GM18861 (cell line): ENCODE measurements at regions not wholly inside any gene's neighbourhood (a gene's known extent, or its start where the extent isn't known, plus 50 kb on each side); places are given as distances from the start of the nearest gene placed in this dataset.

ENCODE experiments used
- ATAC-seq: cut with Tn5 transposase; IDR thresholded peaks from one replicate; pipeline ENCODE4 v1.9.1; 2021; ENCODE audit not compliant: unreplicated experiment

DNA sequence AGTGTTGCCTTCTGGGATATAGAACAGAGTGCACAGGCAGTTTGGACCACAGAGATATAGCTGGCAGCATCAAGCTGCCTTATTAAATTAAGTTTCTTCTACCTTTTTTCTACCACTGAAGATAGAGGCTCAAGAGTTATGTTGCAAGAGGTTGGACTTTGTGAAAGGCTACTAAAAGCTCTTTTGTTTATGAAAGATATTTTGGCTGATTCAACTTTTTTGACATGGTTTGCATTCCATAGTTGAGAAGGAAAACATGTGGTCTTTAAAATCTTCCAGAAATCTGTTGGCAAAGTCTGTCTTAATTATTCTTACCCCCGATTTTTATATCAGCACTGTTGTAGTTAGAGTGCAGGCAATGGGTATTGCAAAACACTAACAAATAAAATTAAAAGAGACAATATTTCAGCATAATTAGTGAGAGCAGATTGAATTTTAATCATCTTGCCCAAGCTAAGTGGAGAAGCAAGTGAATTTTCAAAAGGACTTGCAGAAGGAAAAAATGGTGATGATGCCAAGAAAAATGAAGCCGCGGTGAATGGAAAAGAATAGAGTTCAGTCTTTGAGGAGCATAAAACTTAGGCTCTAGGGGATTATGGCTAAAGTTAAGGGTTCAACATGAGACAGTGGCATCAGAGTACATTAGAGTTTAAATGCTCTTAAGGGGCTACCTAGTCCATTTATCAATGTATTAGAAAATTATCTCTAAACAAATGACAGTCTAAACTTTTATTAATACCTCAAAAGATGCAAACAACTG, 450.9 kb upstream of the CNTNAP2 start:
- ATAC-seq = no peak

DNA sequence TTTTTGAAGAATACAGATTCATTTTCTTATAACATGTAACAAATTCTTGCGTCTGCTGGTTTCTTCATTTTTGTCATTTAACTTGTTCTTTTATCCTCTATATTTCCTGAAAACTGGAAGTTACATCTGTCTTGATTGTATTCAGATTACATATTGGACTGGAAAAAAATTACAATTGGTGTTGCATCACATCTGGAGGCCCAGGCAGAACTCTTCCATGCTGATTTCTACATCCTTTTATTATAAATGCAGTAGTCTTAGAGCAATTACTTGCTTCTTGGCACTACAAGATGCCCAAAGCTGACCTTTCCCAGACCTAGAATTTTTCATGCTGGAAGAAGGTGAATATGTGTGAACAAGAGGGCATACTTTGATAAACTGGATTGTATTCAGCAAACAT, 460.9 kb upstream of the CNTNAP2 start:
- no peak for ATAC-seq

DNA sequence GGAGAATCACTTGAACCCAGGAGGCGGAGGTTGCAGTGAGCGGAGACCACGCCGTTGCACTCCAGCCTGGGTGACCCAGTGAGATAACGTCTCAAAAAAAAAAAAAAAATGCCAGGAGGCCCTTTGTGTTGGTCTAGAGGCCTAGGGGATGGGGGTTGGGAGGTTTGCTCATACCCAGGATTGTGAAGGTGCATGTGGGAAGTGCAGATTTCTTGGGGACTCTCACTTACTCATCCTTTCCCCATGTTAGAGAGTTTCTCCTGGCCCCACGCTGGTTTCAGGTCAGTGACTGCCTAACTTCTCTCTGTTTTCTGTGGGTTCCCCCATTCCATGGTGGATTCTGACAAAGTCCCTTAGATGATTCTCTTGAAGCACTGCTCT, 471.5 kb upstream of the CNTNAP2 start:
- ATAC-seq = no peak

DNA sequence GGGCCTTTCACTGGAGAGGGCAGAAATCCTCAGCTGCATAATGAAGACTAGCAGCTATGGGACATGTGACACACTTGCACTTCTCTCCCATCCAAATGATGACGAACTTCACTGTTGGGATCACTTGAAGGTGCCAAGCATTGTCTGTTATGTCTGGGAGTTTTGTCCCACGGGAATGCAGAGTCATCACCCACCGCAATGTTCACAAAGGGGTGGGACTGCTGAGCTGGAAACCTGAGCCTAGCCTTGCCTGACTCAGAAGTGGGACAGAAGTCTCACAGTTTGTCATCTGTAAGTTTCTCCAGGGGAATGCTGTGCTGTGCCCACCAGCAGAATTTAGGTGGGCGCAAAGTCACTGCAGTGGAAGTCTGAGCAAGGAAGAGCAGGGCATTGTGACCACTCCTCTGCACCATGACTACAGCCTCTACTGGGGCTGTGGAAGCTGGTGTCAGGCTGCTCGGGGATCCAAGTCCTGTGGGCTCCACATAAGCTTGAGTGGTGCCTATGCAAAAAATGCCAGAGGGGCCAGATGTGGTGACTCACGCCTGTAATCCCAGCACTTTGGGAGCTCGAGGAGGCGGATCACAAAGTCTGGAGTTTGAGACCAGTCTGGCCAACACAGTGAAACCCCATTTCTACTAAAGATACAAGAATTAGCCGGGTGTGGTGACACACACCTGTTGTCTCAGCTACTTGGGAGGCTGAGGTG, 472.0 kb upstream of the CNTNAP2 start:
- no peak for ATAC-seq

DNA sequence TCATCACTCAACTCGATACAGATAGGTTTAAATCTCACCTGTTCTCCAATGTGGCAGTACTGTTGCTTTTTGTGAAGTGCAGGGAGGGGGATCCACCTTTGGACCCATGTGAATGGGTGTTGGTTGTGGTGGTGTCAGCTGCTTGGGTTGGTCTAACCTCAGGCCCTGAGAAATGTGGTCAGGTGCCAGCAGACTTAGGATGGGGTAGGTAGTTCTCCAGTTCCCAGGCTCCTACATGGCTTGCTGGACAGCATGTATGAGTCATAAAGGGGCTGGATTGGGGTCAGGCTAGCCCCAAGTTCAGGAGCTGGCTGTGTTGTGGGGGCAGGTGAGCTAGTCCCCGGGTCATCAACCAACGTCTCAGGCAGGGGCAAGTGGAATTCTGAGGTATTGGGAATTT, 472.6 kb upstream of the CNTNAP2 start:
- ATAC-seq = no peak

DNA sequence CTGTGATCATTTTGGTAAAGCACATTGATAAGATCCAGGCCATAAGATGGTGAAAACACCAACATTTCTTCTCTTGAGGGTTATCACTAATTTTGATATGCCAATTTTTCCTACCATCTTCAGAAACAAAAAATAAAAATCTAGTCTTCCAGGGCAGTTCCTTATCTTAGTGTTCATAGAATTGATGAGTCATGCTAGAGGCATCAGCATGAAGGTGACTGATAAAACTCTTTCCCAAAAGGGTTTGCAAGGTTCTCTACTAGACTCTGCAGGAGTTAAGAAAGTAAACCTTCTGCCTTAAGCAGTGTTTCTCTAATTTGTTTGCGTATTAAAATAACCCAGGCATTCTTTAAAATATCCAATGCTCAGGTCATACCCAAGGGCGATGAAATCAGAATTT, 483.1 kb upstream of the CNTNAP2 start:
- ATAC-seq = no peak

DNA sequence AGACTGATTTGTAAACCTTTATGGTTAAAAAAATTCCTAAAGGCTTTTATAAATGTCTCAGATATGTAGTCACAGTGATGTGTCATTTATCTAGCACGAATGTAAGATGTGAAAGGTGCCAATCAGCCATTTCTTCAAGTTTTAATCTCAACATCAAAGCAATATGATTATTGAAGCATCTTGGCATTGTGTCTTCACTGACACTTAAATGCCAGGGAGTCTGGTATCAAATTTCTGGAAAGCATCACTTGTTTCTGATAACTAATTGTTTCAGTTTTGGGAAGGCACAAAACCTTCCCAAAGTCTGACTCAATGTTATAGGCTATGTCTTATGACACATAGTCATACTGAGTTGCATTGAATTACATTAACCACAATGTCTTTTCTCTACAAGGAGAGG, 492.0 kb upstream of the CNTNAP2 start:
- no peak for ATAC-seq

DNA sequence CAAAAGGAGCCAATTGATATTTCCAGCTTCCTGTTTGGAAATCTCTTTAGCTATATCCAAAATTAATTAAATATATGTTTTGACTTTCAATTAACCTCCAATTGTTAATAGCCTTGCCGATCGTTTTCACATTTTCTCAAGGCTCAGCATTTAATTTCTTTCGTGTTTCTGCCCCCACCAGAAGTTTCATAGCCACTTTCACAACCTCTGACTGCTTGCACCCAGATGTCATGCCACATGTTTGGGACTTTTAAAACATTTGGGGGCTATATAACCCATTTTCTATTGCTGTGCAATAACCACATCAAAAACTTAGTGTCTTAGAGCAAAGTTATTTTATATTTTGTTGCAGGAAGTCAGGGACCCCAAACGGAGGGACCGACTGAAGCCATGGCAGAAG, 510.6 kb upstream of the CNTNAP2 start:
- no peak for ATAC-seq

DNA sequence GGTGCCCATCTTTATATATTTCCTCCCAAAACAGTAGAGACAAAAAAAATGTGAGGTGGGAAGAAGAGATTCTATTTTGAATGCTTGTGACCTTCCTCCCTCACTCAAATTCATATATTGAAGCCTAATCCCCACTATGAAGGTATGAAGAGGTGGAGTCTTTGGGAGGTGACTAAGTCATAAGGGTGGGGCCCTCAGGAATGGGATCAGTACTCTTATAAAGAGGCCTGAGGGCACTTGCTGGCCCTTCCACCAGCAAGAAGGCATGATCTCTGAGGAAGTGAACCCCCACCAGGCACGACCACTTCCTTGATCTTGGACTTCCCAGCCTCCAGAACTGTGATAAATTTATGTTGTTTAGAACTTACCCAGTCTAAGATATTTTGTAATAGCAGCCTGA, 517.2 kb upstream of the CNTNAP2 start:
- ATAC-seq = no peak

DNA sequence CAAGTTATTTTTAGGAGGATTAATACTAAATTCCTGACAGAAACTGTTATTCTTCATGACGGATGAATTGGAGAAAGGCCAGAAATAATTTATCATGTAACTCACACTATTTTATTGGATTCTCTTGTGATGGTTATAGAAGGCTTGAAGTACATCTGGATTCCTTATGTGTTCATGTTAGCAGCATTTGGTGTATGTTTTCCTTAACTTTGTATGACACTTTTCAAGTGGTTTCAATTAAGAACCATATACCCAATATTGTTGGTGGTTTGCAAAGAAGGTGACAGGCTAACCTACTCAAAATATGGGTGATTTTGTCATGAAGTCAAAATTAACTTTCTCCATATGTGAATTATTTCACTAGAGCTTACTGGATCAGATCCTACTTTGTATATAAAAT, 532.2 kb upstream of the CNTNAP2 start:
- no peak for ATAC-seq

DNA sequence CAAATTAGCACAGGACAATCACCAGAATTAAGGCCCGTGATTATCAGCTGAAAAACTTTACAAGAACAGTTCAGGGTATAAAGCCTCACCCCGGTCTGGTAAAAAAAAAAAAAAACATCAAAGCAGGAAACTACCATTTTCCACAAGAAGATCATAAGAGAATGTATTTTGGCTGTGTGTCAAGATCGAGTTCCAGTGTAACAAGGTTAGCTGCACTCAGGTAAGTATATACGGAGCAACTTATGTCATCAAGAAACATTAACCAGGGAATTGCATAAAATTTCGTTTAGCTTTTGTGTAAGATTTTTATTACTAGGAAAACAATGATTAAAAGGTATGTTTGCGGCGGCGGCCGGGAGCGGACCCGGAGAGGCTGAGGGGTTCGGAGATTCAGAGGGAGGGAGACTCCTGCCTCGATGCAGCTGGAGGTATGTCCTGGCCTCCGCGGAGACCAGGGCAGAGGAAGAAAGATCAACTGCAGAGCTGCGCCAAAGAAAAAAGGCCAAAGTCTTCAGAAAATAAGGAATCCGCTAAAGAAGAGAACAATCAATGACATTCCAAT, 533.8 kb upstream of the CNTNAP2 start:
- ATAC-seq = no peak

DNA sequence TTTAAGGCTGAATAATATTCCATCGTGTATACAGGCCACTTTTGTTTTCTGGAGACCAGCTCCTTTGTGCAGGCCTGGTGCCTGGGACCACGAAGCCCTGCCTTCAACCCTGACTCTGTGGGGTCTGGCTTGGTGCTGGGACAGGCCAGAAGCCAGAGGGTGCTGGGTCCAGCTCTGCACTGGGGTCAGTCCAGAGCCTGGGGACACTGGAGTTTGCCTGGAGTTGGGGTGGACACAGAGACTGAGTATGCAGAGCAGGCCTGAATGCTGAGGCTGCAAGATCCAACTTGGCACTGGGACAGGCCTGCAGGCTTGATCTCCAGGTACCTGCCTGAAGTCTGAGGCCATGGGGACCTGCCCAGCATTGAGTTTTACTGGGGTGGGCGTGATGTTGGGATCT, 558.8 kb upstream of the CNTNAP2 start:
- no peak for ATAC-seq

DNA sequence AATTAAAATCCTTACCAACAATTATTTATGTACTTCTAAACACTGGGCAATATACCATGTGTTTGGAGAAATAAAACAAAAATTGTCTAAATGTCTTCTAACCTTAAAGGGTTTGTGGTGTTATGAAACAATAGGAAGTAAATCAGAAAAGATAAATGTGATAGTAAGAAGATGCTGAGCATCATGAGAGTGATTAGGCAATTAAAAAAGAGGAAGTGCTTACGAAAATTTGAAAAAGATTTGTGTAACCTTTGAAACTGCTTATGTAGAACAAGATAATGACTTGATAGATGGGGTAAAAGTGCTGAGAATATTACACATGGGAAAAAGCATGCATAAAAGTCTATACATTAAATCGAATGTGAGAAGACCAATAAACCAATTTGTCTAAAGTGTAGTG, 573.4 kb upstream of the CNTNAP2 start:
- no peak for ATAC-seq

DNA sequence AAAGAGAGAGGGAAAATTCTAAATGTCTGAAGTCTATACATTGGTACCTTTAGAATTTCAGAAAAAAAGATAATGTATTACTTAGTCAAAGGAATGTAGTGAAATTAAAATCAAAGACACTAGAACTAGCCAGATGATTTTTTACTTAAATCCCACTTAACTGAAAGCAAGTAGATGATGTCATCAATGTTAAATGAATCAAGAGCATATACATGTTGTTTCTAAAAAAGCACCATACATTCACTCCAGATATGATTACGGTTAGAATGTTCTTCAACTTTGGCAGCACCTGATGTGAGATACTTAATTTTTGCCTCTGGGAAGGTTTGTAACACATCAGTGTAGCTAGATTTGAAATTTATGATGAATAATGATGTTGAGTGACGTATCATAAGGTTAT, 576.7 kb upstream of the CNTNAP2 start:
- ATAC-seq = no peak

DNA sequence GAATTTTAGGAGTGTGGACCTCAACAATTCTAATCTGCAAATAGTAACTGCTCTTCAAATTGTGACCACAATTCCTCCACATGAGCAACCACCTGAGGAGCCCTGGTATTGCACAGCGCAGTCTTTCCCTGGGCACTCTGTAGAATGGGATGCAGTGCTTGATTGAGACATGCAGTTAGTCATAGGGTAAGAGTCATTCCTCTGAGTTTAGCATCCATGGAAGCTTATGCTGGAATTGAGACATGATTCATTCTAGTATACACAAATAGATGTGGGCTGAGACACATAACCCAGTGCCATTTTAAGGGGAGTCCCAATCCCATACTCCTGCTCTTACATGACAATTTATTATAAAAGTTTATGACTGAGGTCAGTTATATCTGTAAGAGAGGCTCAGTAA, 582.3 kb upstream of the CNTNAP2 start:
- ATAC-seq = no peak

DNA sequence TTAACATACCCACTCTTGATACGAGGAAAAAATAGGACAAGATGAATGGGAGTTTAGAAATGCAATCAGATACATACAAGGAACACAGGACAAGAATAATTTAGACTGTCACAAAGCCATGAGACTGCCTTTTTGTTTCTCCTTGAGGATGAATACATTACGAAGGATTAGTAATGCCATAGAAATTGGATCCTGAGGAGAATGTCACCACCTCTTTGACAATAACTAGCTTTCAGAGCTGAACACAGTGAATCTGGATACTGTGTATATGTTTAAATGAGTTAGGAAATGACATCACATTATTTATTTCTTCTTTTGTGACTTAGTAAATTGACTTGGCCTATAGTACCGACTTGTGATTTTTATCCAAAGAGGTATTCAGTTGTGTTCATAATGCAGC, 596.3 kb upstream of the CNTNAP2 start:
- no peak for ATAC-seq

DNA sequence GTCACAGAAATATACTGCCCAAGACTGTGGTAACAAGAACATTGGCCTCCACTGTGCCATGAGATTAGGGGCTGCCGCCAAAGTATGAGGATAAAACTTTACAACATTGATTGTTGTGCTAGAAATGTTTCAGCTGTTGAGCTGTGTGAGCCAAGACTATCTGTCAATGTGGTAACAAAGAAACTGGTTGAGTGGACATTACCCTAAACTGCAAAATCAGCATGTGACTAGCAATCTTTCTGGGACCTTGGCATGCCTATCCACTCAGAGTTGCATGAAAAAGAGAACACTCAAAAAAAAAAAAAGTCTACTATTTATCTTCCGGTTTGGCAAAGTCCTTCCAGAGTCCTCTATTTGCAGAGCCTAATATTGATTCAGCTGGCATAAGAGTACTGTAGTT, 605.6 kb upstream of the CNTNAP2 start:
- no peak for ATAC-seq

DNA sequence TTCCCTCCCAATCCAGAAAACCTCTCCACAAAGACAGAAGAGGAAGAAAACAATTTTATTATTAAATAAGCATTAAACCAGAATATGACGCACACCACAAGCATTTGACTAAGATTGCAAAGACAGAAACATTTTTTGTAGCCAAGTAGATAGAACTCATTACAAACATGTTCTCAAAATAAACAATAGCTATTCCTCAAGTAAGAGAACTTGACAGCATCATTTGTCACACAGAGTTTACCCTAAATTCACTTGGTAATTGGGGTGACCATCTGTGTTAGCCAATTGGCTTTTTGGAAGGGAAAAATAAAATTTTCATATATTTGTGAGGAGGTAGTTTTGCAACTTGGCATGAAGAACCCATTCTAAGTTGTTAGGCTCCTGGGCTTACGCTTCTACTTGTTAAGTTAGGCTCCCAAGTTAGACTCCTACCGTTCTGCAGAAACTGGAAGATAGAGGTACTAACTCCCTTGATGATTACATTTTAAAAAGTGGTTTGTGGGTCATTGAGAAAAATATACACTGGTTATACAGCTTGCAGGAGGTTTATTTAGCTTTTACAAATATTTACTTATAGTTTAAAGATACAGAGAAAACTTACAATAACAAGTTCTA, 618.6 kb upstream of the CNTNAP2 start:
- no peak for ATAC-seq

DNA sequence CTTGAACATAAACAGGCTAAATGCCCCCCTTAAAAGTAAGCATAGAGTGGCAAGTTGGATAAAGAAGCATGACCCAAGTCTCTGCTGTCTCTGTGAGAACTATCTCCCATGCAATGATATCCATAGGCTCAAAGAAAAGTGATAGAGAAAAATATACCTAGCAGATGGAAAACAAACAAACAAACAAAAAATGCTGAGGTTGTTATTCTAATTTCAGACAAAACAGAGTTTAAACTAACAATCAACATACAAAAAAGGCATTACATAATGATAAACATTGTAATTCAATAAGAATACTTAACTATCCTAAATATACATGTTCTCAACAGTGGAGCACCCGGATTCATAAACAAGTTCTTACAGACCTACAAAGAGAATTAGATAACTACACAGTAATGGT, 626.2 kb upstream of the CNTNAP2 start:
- no peak for ATAC-seq

DNA sequence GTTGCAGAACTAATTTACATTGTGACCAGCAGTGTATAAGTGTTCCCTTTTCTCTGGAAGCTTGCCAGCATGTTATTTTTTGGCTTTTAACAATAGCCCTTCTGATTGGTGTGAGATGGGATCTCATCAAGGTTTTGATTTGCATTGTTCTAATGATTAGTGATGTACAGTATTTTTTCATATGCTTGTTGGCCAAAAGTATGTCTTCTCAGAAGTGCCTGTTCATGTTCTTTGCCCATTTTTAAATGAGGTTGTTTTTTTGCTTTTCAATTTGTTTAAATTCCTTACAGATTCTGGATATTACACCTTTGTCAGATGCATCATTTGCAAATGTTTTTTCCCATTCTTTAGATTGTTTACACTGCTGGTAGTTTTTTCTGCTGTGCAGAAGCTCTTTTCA, 627.0 kb upstream of the CNTNAP2 start:
- ATAC-seq = no peak

DNA sequence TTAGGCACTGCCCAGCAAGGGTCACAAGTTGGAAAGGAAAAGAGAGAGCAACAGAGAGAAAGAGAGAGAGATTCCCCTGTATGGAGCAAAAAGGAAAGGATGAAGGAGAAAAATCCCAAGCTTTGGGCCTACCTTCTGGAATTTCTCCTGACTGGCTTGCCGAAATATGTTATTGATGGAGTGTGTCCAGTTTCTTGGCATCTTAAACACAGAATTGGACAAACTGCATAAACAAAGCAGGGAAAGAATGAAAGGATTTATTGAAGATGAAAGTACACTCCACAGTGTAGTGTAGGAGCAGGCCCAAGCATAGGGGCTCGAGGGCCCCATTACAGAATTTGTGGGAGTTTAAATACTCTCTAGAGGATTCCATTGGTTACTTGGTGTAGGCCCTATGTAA, 627.8 kb upstream of the CNTNAP2 start:
- no peak for ATAC-seq

DNA sequence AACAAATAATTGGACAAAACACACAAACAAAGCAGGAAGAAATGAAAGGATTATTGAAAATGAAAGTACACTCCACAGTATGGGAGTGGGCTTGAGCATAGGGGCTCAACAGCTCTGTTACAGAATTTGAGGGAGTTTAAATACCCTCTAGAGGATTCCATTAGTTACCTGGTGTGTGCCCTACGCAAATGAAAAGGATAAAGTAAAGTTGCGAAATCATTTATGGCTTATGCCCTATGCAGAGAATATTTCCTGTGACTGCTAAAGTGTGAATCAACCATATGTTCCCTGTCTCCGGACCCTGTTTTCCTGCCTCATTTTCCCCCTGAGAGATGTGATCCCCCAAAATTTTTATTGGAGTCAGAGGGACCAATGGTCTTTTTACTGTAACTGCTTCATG, 634.6 kb upstream of the CNTNAP2 start:
- no peak for ATAC-seq
